ENCODE measurements at regions not wholly inside any gene's neighbourhood (a gene's known extent, or its start where the extent isn't known, plus 50 kb on each side); places are given as distances from the start of the nearest gene placed in this dataset.

- TF ChIP-seq CTCF (IDR thresholded peaks at IDR 0.05) (no peak), ZFP36 (IDR thresholded peaks at IDR 0.05; ENCODE audit: borderline replicate concordance, partially characterized antibody) (no peak), CBX2 (IDR thresholded peaks at IDR 0.05; ENCODE audit: borderline replicate concordance, low read depth) (no peak), FOSL2 (IDR thresholded peaks at IDR 0.05) (no peak), FOSL2 (CRISPR knock-in tag; IDR thresholded peaks at IDR 0.05) (no peak), RAD21 (conservative IDR thresholded peaks at IDR 0.05 in 1 of 2, IDR thresholded peaks at IDR 0.05 in 1 of 2) (no peak), MAX (IDR thresholded peaks at IDR 0.05) (no peak), MYC (IDR thresholded peaks at IDR 0.05; ENCODE audit: borderline replicate concordance, low read length) (no peak), USF2 (IDR thresholded peaks at IDR 0.05) (no peak), POLR2AphosphoS2 (conservative IDR thresholded peaks at IDR 0.05; ENCODE audit: low read length) (no peak), POLR2A (IDR thresholded peaks at IDR 0.05; ENCODE audit: low read length) (no peak), EHMT2 (IDR thresholded peaks at IDR 0.05; ENCODE audit: low read depth) (no peak), GATA3 (IDR thresholded peaks at IDR 0.05; ENCODE audit: borderline replicate concordance) (no peak), SREBF2 (IDR thresholded peaks at IDR 0.05) (no peak), CHD2 (IDR thresholded peaks at IDR 0.05; ENCODE audit: low read length, partially characterized antibody) (no peak)
These were observed 280.9 kb downstream of the POLR1F start for GRCh38 chr7:19427944-19428343.

All from A549 (cell line).